ENCODE measurements at regions not wholly inside any gene's neighbourhood (a gene's known extent, or its start where the extent isn't known, plus 50 kb on each side); places are given as distances from the start of the nearest gene placed in this dataset.
"Not testable (repeated sequence)": the region's sequence is repeated elsewhere in the genome, so short reads cannot be mapped to it uniquely, and the experiment has no call there.

DNA sequence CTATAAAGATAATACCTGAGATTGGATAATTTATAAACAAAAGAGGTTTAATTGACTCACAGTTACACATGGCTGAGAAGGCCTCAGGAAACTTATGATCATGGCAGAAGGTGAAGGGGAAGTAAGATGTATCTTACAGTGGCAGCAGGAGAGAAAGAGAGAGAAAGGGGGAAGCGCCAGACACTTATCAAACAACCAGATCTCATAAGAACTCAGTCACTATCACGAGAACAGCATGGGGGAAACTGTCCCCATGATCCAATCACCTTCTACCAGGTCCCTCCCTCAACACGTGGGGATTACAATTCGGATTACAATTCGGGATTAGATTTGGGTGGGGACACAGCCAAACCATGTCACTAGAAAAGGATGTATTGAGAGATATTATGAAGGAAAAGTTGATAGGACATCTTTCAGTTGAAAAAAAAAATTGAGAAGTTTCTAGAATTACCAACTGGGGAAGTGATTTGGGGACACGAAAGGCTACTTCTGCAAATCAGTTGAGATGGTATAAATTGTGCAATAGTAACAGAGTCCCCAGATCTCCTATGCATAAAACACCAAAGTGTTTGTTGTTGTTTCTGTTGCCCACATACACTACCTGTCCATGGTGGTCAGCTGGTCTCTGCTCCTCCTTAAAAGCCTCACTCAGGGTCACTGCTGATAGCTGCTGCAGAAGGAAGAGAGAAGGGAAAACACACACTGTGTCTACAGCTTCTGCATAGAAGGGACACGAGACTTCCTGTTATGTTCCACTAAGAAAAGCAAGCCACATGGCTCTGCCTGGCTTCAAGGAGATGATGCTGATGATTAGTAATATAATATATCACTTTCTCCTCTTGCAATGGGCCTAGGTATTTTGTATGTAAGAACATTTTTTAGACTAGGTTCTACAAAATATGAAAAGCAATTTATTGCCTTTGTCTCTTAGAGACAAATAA lies 465.5 kb downstream of the PDZRN4 start:
- DNase-seq: no peak

- no peak for DNase-seq
These were observed 464.9 kb downstream of the PDZRN4 start for GRCh38 chr12:41652981-41653380.

DNA sequence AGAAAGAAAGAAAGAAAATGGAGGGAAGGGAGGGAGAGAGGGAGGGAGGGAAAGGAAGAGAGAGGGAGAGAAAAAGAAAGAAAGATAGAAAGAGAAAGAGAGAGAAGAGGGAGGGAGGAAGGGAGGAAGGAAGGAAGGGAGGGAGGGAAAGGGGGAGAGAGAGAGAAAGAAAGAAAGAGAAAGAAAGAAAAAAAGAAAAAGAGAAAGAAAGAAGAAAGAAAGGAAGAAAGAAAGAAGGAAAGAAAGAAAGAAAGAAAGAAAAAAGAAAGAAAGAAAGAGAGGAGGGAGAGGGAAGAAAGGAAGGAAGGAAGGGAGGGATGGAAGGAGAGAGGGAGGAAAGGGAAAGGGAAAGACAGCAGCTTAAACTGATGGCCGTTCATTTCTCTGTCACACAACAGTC lies 457.5 kb downstream of the PDZRN4 start:
- DNase-seq: no peak

DNA sequence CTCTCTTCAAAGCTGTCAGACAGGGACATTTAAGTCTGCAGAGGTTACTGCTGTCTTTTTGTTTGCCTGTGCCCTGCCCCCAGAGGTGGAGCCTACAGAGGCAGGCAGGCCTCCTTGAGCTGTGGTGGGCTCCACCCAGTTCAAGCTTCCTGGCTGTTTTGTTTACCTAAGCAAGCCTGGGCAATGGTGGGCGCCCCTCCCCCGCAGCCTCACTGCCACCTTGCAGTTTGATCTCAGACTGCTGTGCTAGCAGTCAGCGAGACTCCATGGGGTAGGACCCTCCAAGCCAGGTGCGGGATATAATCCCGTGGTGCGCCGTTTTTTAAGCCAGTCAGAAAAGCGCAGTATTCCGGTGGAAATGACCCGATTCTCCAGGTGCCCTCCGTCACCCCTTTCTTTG lies 454.7 kb downstream of the PDZRN4 start:
- DNase-seq: not testable (repeated sequence)

DNA sequence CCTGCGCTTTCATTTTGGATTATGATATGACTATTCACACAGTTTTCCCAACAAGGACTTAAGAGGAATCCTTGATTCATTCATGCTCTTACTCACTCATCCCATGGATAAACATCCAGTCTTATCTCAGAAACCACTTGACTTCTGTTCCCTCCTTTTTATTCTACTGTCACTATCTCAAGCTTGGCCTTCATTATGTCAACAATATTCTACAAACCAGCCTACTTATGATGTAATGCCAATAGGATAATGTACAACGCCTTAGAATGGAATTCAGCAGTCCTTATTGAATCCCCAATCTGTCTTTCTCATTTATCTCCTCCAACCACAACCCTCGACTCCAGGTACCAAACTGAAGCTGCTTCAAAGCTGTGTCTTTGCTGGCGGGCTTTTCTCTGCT lies 448.5 kb downstream of the PDZRN4 start:
- no peak for DNase-seq

DNA sequence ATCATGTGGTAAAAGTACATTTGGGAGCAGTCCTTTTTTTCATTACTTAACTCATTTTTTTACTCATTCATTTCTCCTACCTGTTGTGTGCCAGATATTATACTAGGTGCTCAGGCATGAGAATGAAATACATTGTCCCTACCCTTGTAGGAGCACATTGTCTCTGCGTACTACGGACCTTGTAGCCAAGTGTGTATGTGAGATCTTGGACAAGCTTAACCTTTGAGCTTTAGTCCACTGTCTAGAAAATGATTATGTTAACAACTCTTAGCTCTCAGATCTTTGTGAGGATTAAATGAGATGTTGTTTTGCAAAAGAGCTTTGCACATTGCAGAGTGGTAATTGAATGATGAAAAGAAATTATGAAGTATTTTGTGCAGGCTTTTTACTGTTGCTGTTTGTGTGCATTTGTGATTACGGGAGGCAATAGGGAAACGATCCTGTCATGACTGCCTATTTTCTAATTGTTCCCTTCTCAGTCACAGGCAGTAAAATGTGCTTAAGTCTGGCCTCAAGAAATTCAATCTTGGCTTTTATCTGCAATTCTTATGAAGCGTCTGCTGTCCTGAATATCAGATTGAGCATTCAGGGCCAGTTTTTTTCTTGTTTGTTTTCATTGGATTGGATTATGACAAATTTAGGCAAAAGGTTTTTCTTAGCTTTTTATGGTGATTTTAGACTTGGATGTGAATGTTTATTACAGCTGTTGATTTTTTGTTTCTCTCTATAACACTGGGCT lies 447.7 kb downstream of the PDZRN4 start:
- DNase-seq: no peak

- DNase-seq: no peak
These were observed 446.0 kb downstream of the PDZRN4 start for GRCh38 chr12:41634091-41634490.

- no peak for DNase-seq
These were observed 441.5 kb downstream of the PDZRN4 start for GRCh38 chr12:41629611-41630010.

- DNase-seq: no peak
These were observed 439.4 kb downstream of the PDZRN4 start for GRCh38 chr12:41627476-41627875.

GRCh38 chr12:41624571-41624970 lies 436.5 kb downstream of the PDZRN4 start:
- no peak for DNase-seq

Data from eye (tissue), 1 donor.